NCI-H82 (cell line): ENCODE measurements at regions not wholly inside any gene's neighbourhood (a gene's known extent, or its start where the extent isn't known, plus 50 kb on each side); places are given as distances from the start of the nearest gene placed in this dataset.
"Not testable (repeated sequence)": the region's sequence is repeated elsewhere in the genome, so short reads cannot be mapped to it uniquely, and the experiment has no call there.

Experiments used
- DNase-seq: peaks from one replicate; lab custom pipeline; 2025; lab: John Stamatoyannopoulos, UW

DNA sequence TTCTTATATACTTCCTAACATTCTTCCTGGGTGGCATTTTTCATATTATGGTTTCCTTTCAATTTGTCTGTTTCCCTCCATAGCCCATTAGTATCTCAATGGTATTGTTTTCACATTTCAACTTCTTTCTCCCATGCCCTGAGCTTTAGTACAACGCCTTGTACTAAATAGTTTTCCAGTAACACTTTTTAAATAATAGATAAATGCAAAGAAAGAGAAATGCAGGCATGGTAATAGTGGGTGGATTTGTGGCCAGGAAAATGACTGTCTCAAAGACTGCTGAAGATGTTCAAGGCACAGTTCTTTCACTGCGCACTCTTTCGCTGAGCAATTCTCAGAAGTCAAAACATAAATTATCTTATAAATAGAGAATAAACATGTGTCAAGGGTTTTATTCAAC lies 145.1 kb downstream of the LCA5 start:
- no peak for DNase-seq

GRCh38 chr6:79391480-79391879 lies 145.8 kb downstream of the LCA5 start:
- no peak for DNase-seq

DNA sequence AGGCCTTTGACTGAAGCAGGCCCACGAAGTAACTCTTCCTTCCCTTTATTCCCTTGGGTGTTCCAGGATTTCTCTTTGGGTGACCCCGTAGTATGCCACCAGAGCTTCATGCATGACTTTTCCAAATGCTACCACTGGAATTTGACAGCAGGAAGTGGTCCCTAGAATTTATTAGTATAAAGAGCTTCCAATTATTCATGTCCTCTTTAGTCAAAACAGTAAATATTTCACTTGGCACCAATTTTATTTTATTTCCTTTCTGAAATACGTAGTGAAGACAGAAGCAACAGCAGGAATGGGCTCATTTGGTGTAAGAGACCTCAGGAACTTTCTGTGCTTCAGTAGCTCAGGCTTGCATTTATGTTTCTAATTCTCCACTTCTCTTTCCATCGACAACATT lies 151.3 kb downstream of the LCA5 start:
- DNase-seq: no peak

DNA sequence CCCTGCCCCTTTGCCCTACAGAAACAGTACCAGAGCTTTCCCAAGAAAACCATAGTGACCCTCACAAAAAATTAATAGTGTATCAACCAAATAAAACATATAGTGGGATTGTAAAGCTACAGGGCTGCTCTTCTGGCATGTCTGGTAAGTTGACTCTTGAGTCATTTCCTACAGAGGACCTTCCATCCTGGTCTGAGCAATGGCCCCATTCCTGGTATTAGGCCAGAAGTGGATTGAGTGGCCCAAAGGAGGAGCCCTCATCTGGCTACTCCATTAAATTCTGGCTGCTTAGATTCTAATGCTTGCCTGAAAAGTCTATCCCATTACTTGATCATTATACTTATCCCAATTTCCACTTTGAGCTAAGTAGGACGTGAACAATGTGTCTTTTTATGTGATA lies 150.9 kb upstream of the HMGN3 start:
- DNase-seq: no peak

- peak; percentile 4 for DNase-seq
These were observed 150.4 kb upstream of the HMGN3 start for GRCh38 chr6:79384845-79385244.

DNA sequence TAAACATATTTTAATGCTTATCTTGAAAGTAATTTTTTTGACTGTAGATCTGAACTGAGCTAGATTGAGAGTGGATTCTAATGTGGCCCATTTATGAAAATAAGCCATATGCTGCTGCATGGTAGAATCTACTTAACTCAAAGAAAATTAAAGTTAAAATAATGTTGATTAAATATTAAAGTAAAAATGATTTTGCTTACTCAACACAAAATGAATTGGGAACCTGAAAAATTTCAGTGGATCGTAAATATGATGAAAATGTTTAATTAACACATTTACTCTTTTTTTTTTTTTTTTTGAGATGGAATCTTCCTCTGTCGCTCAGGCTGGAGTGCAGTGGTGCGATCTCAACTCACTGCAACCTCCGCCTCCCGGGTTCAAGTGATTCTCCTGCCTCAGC lies 144.5 kb upstream of the HMGN3 start:
- no peak for DNase-seq

- no peak for DNase-seq
These were observed 143.4 kb upstream of the HMGN3 start for GRCh38 chr6:79377888-79378348.

- no peak for DNase-seq
These were observed 142.6 kb upstream of the HMGN3 start for GRCh38 chr6:79377047-79377446.

- no peak for DNase-seq
These were observed 141.3 kb upstream of the HMGN3 start for GRCh38 chr6:79375635-79376337.

DNA sequence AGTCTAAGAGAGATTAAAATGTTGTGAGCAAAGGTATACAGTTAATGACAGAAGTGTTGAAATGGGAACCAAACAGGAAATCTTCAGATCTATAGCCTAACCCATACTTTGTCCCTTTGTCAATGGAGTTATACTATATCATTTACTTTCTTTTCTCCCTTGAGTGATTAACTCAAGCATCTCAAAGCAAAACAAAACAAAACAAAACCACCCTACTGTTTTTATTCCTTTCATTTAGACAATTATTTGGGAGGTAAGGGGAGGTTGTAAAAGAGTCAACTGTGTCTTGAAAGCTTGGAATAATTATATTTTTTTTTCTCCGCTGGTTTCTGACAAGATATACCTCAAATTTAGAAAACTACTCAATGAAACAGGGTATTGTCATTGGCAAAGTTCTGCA lies 139.8 kb upstream of the HMGN3 start:
- no peak for DNase-seq

DNA sequence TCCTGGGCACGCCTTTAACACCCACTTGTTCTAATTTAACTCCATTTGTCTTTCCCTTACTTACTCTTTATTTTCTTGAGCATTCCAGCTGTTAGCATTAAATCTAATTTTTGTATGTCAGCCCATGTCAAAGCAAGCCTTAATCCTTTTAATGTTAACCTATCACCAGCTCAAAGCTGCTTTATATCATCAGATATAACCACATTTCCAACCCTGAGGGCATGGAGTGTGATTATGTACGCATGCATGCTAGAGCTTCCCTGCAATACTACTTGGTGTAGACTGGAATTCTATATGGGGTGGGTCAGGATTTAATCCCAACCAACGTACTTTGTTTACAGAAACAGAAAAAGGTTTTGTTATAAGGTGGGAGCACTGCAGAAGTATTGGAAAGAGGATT lies 139.4 kb upstream of the HMGN3 start:
- peak; percentile 8 for DNase-seq

DNA sequence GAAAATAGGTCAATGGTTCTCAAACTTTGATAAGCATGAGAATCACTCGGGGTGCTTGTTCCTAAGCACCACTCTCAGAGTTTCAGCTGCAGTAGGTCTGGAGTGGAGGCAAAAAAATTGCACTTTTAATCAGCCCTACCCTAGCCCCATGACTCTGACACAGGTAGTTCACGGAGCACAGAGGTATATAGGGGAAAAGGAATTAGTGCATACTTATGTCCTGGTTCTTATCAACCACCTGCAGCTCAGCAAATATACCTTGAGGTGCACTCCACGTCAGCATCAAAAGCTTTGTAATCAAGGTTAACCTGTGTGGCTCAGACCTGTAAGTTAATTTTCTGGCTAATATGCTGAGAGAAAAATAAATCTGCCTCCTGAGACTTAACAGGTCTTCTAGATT lies 138.8 kb upstream of the HMGN3 start:
- no peak for DNase-seq

DNA sequence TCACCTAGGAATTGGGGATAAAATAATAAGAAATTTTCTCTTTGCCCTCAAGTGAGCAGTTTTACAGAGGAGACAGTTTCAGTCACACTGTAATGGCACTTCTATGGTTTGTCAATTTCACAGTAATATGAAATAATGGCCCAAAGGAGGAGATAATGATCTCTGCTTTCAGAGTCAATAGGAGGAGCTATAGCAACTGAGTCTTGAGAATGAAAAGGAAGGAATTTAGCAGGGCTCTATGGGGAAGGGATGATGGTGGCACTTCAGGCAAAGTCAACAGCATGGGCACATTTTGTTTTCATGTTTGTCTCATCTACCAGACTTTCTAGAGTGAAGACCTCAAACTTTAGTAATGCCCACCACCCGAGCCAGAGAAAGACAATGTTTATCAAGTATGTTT lies 138.3 kb upstream of the HMGN3 start:
- DNase-seq: no peak

DNA sequence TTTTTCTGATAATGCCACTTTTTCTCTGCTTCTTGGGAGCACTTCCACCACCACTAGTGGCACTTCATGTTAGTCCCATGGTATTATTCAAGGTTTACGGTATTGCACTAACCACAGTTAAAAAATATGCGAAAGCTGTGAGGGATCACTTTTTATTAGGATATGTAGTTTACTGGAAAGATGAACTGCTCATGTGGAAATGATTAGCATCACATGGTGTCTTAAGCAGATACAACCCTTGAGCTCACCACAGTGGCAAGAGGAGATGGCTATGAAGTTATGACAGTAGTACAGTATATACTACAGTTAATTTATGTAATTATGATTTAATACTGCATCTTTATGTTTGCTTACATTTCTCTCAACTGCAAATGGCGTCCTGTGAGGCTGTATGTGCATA lies 134.5 kb upstream of the HMGN3 start:
- DNase-seq: no peak

GRCh38 chr6:79363441-79363840 lies 129.0 kb upstream of the HMGN3 start:
- not testable (repeated sequence) for DNase-seq

GRCh38 chr6:79361074-79361473 lies 126.6 kb upstream of the HMGN3 start:
- not testable (repeated sequence) for DNase-seq

GRCh38 chr6:79353226-79353625 lies 118.7 kb upstream of the HMGN3 start:
- DNase-seq: no peak

GRCh38 chr6:79338493-79338892 lies 104.0 kb upstream of the HMGN3 start:
- DNase-seq: no peak

GRCh38 chr6:79335133-79335674 lies 100.7 kb upstream of the HMGN3 start:
- DNase-seq: no peak

DNA sequence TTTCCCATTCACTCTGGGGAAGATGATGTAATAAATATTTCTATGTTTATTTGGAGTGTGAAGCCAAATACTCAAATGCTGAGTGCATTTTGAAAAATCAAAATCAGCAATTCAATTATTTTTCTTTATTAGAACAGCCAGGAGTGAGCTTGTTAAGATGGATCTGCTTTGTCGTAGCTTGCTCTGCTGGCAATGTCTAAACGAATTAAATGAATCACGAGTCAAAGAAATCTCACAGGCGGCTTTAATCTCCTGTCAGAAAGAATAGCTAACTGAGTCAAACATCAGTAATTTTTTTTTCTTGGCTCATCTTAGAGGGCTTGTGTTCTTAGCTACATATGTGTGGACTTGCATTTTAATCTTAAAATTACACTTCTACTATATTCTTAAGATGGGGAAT lies 100.2 kb upstream of the HMGN3 start:
- DNase-seq: no peak

DNA sequence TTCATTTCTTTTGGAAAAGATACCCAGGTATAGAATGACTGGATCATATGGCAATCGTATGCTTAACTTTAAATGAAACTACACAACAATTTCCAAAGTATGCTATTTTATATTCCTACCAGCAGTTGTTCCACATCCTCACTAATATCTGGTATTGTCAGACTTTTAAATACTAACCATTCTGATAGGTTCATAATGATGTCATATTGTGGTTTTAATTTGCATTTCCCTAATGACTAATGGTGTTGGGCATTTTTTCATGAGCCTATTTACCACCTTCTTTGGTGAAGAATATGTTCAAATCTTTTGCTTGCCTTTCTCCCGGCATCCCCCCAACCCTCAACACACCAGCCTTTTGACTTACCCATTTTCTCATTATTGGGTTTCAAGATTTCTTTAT lies 96.2 kb upstream of the HMGN3 start:
- DNase-seq: no peak

- no peak for DNase-seq
These were observed 78.8 kb upstream of the HMGN3 start for GRCh38 chr6:79313254-79313653.

GRCh38 chr6:79307321-79308036 lies 73.0 kb upstream of the HMGN3 start:
- no peak for DNase-seq
